NB4 (cell line): ENCODE measurements at regions not wholly inside any gene's neighbourhood (a gene's known extent, or its start where the extent isn't known, plus 50 kb on each side); places are given as distances from the start of the nearest gene placed in this dataset.

Experiments used
- MYC ChIP-seq: IDR thresholded peaks from 2 replicates; pipeline ENCODE4 v1.6.1; 2011; ENCODE audit warnings: low read depth, low read length
- TF ChIP-seq, protein P1 (sequence below): IDR thresholded peaks from one replicate; pipeline ENCODE4 v1.5.1; 2012; ENCODE audit warnings: low read depth, low read length

DNA sequence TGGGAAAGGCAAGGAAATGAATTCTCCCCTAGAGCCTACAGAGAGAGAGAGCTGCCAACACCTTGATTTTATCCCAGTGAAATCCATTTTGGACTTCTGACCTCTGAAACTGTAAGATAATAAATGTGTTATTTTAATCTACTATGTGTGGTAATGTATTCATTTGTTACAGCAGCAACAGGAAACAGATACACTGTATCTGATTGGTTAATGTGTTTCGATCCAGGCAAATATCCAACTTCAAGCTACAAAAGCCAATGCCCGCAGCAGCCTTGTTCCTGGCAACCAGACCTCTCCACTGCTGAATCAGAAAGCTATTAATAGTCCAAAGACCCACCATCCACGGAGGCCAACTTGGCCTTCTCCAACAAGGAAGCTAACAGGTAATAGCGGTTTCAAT is 318.1 kb downstream of the PTTG2 start:
- TF ChIP-seq, protein P1, sequence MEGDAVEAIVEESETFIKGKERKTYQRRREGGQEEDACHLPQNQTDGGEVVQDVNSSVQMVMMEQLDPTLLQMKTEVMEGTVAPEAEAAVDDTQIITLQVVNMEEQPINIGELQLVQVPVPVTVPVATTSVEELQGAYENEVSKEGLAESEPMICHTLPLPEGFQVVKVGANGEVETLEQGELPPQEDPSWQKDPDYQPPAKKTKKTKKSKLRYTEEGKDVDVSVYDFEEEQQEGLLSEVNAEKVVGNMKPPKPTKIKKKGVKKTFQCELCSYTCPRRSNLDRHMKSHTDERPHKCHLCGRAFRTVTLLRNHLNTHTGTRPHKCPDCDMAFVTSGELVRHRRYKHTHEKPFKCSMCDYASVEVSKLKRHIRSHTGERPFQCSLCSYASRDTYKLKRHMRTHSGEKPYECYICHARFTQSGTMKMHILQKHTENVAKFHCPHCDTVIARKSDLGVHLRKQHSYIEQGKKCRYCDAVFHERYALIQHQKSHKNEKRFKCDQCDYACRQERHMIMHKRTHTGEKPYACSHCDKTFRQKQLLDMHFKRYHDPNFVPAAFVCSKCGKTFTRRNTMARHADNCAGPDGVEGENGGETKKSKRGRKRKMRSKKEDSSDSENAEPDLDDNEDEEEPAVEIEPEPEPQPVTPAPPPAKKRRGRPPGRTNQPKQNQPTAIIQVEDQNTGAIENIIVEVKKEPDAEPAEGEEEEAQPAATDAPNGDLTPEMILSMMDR, result no peak
- TF ChIP-seq MYC, result no peak
